ENCODE measurements at regions not wholly inside any gene's neighbourhood (a gene's known extent, or its start where the extent isn't known, plus 50 kb on each side); places are given as distances from the start of the nearest gene placed in this dataset.

DNA sequence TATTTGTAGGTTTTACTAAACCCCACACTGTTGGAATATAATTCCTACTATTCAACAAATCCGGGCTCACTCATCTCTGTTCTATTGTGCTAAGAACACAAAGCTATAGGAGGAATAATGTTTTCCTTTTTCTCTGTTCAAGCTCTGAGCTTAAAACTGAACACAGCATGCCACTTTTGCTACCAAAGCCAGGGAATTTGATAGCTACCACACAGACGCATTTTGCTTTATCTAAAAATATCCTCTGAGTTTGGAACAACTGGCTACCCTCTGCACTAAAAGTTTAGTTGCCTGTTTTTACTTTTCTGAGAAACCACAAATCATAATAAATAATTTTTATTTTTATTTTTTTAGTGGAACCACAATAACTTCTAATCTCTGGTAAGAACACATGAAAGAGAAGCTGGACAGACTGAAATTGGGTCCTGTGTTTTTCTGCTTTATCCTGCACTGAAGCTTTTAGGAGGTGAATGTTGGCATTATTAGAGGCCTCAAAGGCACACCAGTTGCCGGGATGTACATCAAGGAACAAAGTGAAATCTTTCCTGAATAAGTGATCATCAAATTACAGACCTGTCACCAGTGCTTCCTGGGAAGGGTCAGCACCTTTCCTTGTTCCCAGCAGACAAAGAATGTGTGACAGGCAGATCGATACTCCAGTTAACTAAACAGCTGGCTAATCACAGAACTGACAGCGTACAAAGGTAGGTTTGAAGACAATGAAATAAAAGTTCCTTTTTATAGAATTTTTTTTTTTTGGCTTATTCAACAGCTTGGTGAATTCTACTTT, 523.2 kb upstream of the TENM4 start:
- DNase-seq: no peak

DNA sequence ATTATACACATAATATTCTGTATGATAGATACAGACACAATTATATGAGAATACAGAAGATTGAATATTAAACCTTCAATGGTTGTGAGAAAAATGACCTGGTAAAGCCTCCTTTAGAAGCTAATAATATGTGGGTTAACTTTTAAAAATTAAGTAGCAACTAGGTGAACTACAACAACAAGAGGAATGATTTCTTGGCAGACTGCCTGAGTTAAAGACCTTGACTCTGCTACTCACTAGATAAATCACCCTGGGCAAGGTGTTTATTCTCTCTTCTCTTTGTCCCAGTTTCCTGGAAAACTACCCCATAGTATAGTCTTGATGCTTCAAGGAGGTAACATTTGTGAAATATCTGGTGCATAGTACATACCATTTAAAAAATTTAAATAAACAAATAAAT, 519.6 kb upstream of the TENM4 start:
- DNase-seq: no peak

DNA sequence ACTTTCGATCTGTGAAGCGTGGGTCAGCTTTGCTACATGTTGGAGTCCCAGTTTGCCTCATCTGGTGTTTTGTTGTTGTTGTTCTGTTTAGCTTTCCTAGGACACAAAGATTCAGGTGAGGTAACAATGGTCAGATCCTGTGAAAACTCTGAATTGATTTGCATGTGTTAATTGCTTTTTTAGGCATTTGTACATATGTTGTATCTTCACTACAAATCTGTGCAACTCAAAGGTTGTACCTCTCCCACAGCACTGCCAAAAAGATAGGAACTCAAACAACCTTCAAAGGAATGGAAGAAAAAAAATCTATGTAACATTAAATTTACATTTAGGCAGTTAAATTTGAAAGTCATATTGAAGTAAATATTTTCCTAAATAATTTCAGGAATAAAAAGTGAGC, 518.5 kb upstream of the TENM4 start:
- no peak for DNase-seq

DNA sequence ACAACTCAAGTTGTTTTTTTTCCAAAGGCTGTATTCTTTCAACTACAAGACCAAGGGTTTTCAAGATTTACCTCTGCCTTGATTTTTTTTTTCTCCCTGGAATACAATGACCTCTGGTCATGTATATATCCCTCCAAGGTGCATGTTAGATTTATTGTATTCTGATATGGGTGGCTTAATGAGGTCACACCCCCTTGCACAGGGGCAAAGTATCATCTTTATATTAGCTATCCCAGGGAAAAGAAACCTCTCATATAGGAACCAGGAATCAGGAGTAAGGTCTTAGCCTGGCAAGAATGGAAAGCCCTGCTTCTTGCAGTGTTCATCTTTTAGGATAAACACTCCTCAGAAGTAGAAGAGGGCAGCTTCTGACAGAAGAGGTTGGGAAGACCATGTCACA, 516.9 kb upstream of the TENM4 start:
- no peak for DNase-seq

DNA sequence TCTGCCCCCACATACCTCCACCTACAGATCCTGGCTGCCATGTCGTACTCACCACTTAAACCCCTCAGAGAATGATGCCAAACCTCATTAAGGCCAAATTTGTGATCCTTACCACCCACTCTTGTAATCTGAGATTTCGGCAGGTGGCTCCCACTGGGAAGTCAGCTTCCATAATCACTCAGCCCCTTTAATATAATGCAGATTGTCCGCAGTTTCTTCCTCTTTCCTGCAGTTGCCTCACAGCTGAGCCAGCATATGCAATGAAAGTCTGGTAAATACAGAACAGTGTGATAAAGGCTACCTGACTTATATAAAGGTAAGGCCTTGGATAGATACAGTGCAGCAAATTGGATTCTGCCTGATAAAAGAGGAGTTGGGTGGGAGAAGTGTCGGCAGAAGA, 515.2 kb upstream of the TENM4 start:
- no peak for DNase-seq

DNA sequence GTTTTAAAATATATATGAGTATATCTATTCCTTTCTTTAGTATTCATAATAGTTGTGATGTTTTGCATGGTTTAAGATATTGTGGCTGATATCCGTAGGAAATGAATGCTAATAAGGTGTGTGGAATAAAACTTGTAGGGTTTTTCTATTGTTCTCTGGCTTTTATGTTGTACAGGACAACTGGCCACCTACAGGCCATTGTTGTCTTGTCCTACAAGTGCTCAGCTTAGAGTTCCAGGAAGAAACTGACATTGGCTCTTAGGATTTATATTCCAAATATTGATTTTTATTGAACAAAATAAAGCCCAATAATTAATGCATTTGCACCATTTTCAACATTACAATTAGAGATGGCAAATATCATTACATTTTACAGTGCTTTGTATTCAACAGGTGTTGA, 512.8 kb upstream of the TENM4 start:
- DNase-seq: no peak

DNA sequence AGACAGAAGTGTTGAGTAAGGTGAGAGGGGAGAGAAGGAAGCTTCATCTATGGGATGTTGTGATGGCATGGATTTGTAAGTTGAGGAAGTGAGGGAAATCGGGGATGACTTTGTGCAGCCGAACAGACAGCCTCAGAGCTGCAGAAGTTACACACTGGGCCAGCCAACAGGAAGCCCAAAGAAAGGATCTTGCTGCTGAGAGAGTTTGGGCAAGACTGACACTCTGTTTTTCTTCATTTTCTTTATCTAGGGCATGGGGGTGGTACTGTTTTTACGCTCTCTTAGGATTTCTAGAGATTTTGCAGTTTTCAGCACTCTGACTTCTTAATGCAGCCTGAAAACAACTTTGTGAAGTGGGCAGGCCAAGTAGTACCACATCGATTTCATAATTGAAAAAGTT, 509.9 kb upstream of the TENM4 start:
- DNase-seq: no peak

DNA sequence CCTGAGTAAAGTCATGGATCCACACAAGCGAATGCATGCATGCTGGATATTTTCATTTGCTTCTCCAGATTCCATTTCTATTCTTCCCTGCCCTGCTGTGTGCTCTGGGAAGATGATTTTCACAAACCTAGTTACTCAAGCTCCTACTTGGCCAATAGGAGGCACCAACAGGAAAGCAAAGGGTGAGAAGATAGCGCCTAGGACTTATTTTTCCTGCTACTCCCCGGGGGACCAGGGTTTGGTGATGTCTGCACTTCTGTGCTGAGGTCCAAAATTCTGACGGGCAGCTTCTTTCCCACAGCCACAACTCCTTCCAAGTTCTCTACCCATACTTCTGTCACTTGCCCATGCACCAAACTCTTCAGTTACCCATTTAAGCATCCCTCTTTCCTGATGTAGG, 509.3 kb upstream of the TENM4 start:
- DNase-seq: no peak

DNA sequence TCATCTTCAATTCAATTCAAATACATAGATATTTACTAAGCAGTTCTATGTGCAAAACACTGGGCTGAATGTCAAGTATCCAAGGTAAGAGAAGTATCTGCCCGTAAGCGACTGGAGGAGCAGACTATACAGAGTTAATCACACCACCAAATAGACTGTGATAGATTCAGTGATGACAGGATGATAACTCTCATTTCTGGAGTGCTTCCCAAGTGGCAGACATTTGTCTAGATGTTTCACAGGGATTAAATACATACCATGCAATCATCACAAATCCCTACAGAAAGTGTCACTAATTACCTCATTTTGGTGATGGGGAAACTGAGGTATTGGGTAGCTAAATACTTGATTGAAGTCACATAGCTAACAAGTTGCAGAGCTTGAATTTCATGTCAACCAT, 508.7 kb upstream of the TENM4 start:
- no peak for DNase-seq

DNA sequence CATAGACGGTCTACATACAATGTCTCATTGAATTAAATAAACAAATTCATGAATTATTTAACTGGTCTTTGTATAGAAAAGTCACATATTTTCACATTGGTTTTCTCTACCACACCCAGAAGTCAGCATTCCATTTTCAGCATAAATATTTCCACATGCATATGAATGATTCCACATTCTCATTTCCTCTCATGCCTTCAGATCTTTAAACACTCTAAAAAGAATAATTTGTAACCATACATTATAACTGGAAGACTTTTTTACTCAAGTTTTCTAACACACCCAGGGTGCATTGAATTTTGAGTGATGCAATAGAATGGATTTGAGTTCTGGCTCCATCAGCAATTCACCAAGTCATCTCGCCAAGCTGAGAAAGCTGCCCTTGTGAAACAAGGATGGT, 501.8 kb upstream of the TENM4 start:
- no peak for DNase-seq

DNA sequence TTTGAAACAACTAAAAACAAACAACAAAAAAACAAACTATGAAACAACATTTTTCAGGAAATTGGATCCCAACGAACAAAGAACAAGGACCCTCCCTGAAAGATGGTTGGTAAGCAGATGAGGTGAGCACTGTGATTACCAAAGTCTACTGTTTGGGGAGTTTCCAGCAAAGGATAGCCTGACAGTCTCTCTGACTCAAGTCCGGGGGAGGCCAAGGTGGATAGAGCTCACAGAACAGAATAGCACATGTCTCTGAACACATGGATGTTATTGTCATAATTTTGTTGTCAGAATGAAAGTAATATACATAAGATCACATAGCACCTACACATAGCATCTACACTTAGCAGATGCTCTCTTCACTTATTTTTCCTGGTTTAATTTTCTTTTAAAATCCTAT, 501.3 kb upstream of the TENM4 start:
- DNase-seq: no peak

DNA sequence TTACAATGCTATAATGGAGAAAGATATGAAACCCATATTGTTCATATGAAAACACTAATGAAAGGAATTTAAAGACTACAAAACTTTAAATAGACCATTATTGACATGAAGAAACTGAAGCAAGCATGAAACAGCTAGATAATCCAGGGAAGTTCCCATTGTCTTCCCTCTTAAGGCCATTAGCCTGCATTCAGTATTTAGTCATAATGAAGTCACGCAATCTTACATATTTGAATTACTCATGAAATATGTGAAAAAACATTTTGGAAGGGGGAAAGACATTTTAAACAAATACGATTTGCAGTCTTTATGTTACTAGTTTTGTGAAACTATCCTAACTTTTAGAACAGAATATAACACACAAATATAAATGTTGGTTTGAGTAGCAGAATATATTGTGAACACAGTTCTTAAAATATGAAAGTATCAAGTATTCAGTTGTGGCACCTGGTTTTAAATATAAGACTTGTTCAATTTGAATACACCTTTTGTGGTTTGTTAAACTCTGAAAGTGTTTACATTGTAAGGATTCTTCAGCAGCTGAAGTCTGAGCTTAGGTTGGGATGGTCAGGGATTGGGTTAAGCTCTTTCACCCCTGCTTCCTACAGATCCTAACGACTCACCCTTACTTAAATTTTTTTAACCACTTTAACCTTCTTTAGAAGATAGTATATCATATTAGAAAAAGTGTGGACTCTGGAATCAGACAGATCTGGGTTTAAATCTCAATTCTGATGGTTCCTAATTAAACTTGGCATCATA, 500.3 kb upstream of the TENM4 start:
- DNase-seq: no peak

DNA sequence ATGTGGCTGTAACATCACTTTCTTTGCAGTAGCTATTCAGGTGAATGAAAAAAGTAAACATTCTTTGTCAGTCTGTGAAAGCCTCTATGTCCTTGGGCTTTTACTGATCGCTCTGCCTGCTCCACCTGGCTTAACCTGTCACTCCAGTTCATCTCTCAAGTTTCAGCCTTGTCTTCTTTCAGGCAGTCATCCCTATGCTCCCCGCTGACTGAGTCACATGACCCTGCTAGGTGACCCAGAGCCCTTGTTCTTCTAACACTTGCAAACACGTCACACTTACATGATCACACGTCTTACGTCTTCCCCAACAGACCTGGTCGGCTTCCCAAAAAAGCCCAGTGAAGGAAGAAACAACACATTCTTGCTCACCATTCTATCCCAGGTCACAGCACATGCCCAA, 499.3 kb upstream of the TENM4 start:
- DNase-seq: no peak

DNA sequence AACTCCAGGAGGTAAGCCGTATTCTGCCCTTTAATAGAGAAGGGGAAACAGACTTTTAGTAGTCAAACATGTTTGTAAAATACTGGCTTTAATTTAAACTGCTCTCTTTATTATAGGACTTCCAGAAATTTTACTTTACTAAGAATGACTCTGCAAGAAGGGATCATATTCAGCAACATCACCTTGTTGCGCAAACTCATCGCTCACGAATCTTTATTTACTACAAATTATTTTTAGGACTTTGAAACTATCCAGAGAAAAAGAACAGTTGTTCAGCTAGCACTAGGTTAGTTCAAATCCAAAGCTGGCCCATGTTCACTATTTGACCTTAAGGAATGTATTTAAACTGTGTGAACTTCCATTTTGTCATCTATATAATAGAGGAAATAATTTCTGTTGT, 498.3 kb upstream of the TENM4 start:
- no peak for DNase-seq

DNA sequence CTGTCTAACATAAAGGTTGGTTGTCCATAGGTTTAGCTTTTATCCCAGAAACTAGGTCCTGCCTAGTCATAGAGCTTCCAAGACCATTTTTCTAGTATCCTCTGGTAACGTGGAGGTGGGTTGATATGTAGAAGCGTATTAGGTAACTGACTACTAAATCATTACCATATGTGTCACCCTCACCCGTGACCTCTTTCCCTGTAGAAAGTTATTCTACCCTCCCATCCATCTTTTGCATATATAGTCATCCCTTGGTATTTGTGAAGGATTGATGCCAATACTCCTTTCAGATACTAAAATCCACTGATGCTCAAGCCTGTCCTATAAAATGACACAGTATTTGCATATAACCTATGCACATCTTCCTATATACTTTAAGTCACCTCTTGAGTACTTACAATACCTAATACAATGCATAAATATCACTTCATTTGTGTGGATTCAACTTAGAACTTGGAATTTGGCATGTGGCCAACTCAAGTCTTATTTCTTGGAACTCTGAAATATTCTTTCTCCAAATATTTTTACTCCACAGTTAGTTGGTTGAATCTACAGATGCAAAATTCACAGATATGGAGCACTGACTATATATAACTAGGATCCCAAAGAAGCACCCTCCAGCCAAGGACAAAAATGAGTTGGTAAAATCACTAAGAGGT, 497.0 kb upstream of the TENM4 start:
- no peak for DNase-seq

DNA sequence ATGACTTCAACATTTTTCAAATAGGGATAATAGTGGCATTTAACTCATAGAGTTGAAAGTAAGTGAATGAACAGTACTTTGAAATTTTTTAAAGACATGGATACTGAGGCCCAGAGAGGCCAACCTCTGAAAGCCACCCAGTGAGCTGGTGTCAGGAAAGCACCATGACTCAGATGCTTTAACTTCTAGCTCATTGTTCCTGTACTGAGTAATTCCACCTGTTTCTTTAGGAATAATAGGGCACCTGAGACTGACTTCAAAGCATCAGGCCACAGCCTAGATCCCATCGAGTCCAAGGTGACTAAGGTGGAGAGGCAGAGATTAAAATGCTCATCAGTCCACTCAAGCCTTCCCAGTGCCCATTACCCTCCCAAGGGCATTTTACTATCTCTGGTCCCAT, 491.8 kb upstream of the TENM4 start:
- no peak for DNase-seq

DNA sequence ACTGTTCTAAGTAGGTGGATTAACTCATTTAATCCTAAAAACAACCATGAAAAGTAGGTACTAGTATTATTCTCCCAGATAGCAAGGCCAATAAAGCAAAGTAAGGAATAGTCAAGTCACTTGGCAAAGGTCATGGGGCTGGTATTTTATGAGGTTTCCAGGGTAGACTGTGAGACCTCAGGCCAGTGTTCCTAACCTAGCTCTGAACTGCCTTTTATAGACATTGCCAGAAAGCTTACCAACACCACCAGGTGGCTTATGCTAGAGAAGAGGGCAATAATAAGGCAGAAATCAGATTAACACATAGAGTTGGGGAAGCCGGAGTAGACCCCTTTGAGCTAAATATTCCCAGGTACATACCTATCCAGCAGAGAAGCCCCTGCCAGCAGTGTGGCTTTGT, 490.9 kb upstream of the TENM4 start:
- DNase-seq: no peak

DNA sequence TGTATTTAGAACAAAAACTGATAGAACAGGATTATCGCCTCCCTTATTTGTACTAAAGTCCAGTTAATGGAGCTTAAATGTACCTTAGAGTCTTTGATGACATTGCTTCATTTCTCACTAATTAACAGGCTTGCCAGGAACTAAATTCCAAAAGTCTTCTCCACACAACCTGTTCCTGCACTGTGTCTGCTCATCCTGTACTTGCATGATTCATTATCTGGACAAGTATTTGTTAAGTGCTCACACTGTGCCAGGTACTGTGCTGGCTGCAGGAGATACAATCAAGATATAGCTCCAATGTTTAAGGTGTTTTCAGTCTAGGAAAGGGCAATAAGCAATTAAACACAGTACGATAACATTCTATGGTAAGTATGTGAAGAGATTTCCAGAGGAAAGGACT, 485.9 kb upstream of the TENM4 start:
- DNase-seq: no peak

DNA sequence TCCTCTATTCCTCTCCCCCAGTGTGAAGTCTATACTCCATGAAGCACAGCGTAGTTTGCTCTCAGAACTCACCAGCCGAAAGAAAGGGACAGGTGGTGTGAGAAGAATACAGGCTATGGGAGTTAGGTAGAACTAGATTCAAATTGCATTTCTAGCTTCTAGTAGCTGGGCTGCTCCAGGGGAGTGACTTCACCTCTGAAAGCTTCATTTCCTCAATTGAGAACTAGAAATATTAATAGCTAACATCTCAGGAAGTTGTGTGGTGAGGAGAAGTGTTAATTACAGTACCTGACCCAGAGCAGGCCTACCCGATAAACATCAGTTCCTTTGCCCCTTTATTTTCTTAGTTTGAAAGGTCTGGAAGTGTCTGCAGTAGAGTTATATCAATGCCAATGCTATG, 484.7 kb upstream of the TENM4 start:
- no peak for DNase-seq

DNA sequence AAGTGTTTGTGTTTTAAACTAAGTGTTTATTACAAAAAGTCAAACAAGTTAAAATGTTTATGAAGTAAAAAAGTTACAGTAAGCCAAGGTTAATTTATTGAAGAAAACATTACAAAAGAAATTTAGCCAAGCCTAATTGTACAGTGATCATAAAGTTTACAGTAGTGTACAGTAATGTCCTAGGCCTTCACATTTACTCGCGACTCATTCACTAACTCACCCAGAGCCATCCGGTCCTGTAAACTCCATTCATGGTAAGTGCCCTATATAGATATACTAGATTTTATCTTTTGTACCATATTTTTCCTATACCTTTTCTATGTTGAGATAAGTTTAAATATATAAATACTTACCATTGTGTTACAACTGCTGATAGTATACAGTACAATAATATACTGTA, 481.8 kb upstream of the TENM4 start:
- DNase-seq: no peak

DNA sequence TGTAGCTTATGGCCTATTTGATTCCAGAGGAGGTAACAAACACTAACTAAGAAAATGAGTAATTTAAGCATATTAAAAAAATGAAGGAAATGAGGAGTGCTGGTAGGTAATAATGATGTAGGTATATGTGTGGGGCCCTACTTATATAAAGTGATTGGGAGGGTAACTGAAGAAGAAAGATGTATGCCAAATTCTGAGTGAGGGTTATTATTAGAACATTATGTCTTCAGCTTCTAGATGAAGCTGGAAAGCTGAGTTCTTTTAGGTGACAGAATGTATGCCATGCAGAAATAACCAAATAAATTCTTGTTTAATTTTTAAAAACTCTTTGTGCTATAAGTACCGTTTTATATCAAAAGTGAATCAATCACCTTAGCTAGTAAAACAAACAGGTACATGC, 479.6 kb upstream of the TENM4 start:
- DNase-seq: no peak

DNA sequence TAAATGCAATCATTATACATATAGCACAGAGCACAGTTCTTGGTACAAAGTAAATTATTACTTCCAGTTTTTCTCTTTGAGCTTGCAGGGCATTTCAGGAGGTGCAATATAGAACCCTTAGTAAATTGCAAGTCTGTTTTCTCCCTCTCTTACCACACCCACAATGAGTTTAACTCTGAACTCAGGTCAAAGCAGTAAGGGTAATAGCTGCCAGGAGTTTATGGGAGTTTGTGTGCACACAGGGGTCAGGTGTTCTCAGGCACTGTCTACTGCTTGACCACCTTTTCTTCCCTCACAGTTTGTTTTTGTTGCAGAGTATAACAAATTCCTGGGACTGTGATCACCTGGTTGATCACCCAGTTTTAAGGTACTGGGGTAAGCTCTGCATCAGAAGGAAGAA, 478.5 kb upstream of the TENM4 start:
- DNase-seq: no peak

DNA sequence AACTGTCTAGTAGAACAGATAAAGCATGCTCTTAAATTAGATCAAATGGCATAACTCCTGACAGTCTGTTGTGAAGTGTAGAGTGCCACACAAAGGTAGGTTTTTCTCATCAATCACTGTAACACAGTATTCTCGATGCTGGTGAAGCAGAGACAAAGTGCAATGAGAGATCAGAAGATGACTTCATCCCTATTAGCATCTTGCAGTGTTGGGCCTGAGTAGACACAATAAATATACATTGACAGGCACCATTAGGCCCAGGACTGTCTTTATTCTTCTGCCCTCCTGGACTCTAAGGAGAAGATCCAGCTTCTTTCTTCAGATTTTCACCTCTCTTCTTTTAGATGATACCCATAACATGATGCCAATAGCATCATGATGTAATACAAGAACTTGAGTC, 478.0 kb upstream of the TENM4 start:
- DNase-seq: no peak

DNA sequence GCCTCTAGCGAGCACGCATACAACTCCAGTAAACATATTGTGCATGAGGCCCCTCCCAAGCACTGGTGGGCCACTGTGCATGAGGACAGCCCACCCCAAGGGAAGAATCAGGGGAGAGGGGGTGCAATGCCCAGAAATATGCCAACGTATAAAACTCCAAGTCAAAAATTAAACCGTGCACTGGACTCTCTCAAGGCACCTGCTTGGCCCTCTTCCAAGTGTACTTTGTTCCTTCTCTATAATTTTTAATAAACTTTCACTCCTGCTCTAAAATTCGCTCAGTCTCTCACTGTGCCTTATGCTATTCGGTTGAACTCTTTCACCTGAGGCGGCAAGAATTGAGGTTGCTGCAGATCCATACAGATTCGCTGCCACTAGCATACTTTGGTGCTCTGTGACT, 465.3 kb upstream of the TENM4 start:
- no peak for DNase-seq
